GM23338 (cell line): ENCODE measurements at regions not wholly inside any gene's neighbourhood (a gene's known extent, or its start where the extent isn't known, plus 50 kb on each side); places are given as distances from the start of the nearest gene placed in this dataset.

ENCODE experiments used
- ATAC-seq: fragments of 200-7000 bp; cut with Tn5 transposase; 3 replicates; pipeline ENCODE4 v1.9.1; 2020
- DNase-seq: peaks from one replicate; pipeline ENCODE4 v3.0.0-alpha.2; 2015; ENCODE audit warnings: low spot score
- H2AFZ ChIP-seq: fragments of 200-600 bp; sonication (generic); 2 replicates; pipeline ENCODE4 v1.8.0; 2016; ENCODE audit warnings: antibody characterized with exemption, mild to moderate bottlenecking, moderate library complexity
- H3F3A ChIP-seq: fragments of 200-600 bp; sonication (generic); replicated peaks from 2 replicates; pipeline ENCODE4 v1.8.0; 2017; ENCODE audit warnings: antibody characterized with exemption, mixed run types, low read depth
- H3K27ac ChIP-seq: fragments of 200-600 bp; sonication (generic); 2 replicates; pipeline ENCODE4 v1.6.1; 2016; ENCODE audit warnings: low read depth
- H3K27me3 ChIP-seq: fragments of 200-600 bp; sonication (generic); 2 replicates; pipeline ENCODE4 v1.8.0; 2016; ENCODE audit warnings: mild to moderate bottlenecking, mixed run types, moderate library complexity; ENCODE audit not compliant: insufficient read depth
- H3K36me3 ChIP-seq: fragments of 200-600 bp; sonication (generic); 2 replicates; pipeline ENCODE4 v1.8.0; 2016; ENCODE audit warnings: mild to moderate bottlenecking; ENCODE audit not compliant: insufficient read depth
- H3K4me1 ChIP-seq: fragments of 200-600 bp; sonication (generic); 2 replicates; pipeline ENCODE4 v1.8.0; 2016; ENCODE audit warnings: mild to moderate bottlenecking, moderate library complexity; ENCODE audit not compliant: insufficient read depth
- H3K4me2 ChIP-seq: fragments of 200-600 bp; sonication (generic); 2 replicates; pipeline ENCODE4 v1.7.1; 2017; ENCODE audit warnings: mixed run types
- H3K4me3 ChIP-seq: fragments of 200-600 bp; sonication (generic); 2 replicates; pipeline ENCODE4 v1.6.1; 2016; ENCODE audit warnings: mixed run types
- H3K79me2 ChIP-seq: fragments of 200-600 bp; sonication (generic); replicated peaks from 2 replicates; pipeline ENCODE4 v1.8.0; 2017; ENCODE audit warnings: mild to moderate bottlenecking; ENCODE audit not compliant: insufficient read depth
- H3K9me2 ChIP-seq: fragments of 200-600 bp; sonication (generic); 2 replicates; pipeline ENCODE4 v1.8.0; 2017; ENCODE audit not compliant: insufficient read depth
- H4K20me1 ChIP-seq: fragments of 200-600 bp; sonication (generic); replicated peaks from 2 replicates; pipeline ENCODE4 v1.8.0; 2017; ENCODE audit warnings: mild to moderate bottlenecking; ENCODE audit not compliant: insufficient read depth
- H3K27ac Mint-ChIP-seq: 2 replicates; pipeline ENCODE4 v1.8.0; 2020; ENCODE audit warnings: inconsistent platforms, mild to moderate bottlenecking, moderate library complexity, mixed read lengths
- H3K27me3 Mint-ChIP-seq: 3 replicates; pipeline ENCODE4 v1.8.0; 2022; ENCODE audit warnings: low read depth, mild to moderate bottlenecking, moderate library complexity, mixed read lengths, inconsistent platforms; ENCODE audit not compliant: insufficient read depth, poor library complexity
- H3K36me3 Mint-ChIP-seq: 3 replicates; pipeline ENCODE4 v1.8.0; 2021; ENCODE audit warnings: low read depth, mild to moderate bottlenecking, inconsistent platforms, moderate library complexity, mixed read lengths
- H3K4me1 Mint-ChIP-seq: 3 replicates; pipeline ENCODE4 v1.8.0; 2020; ENCODE audit warnings: mild to moderate bottlenecking, inconsistent platforms, mixed read lengths
- H3K4me3 Mint-ChIP-seq: 3 replicates; pipeline ENCODE4 v1.8.0; 2021; ENCODE audit warnings: moderate library complexity, mild to moderate bottlenecking, inconsistent platforms, mixed read lengths
- H3K9me3 Mint-ChIP-seq: 3 replicates; pipeline ENCODE4 v1.8.0; 2020; ENCODE audit warnings: moderate library complexity, mild to moderate bottlenecking, inconsistent platforms, mixed read lengths
- CREB1 ChIP-seq: fragments of 250-450 bp; sonication (Bioruptor Pico); IDR thresholded peaks from 2 replicates; pipeline ENCODE4 v1.5.0; 2020; ENCODE audit warnings: low read depth, mild to moderate bottlenecking, moderate library complexity
- EZH2 ChIP-seq: fragments of 200-600 bp; sonication (generic); IDR thresholded peaks from one replicate; pipeline ENCODE4 v1.8.0; 2017; ENCODE audit warnings: antibody characterized with exemption, mild to moderate bottlenecking, low read depth; ENCODE audit not compliant: unreplicated experiment
- EZH2phosphoT487 ChIP-seq: fragments of 200-600 bp; sonication (generic); IDR thresholded peaks from one replicate; pipeline ENCODE4 v1.8.1; 2018; ENCODE audit warnings: antibody characterized with exemption; ENCODE audit not compliant: unreplicated experiment
- JUNB ChIP-seq: IDR thresholded peaks from one replicate; pipeline ENCODE4 v1.6.1; 2016; ENCODE audit warnings: antibody characterized with exemption; ENCODE audit not compliant: unreplicated experiment
- STAT1 ChIP-seq: IDR thresholded peaks from one replicate; pipeline ENCODE4 v1.6.1; 2016; ENCODE audit warnings: antibody characterized with exemption; ENCODE audit not compliant: unreplicated experiment
- ZNF114 ChIP-seq: fragments of 250-450 bp; sonication (Bioruptor Pico); IDR thresholded peaks from 2 replicates; pipeline ENCODE4 v1.5.0; 2020; ENCODE audit warnings: mild to moderate bottlenecking, moderate library complexity
- ZNF331 ChIP-seq: fragments of 250-450 bp; sonication (Bioruptor Pico); IDR thresholded peaks from 2 replicates; pipeline ENCODE4 v1.5.0; 2020; ENCODE audit warnings: low read depth, mild to moderate bottlenecking, moderate library complexity
- TF ChIP-seq, protein P1 (sequence below): fragments of 250-450 bp; sonication (Bioruptor Pico); IDR thresholded peaks from 2 replicates; pipeline ENCODE4 v1.5.0; 2020; ENCODE audit warnings: mild to moderate bottlenecking, moderate library complexity

- TF ChIP-seq, protein P1, sequence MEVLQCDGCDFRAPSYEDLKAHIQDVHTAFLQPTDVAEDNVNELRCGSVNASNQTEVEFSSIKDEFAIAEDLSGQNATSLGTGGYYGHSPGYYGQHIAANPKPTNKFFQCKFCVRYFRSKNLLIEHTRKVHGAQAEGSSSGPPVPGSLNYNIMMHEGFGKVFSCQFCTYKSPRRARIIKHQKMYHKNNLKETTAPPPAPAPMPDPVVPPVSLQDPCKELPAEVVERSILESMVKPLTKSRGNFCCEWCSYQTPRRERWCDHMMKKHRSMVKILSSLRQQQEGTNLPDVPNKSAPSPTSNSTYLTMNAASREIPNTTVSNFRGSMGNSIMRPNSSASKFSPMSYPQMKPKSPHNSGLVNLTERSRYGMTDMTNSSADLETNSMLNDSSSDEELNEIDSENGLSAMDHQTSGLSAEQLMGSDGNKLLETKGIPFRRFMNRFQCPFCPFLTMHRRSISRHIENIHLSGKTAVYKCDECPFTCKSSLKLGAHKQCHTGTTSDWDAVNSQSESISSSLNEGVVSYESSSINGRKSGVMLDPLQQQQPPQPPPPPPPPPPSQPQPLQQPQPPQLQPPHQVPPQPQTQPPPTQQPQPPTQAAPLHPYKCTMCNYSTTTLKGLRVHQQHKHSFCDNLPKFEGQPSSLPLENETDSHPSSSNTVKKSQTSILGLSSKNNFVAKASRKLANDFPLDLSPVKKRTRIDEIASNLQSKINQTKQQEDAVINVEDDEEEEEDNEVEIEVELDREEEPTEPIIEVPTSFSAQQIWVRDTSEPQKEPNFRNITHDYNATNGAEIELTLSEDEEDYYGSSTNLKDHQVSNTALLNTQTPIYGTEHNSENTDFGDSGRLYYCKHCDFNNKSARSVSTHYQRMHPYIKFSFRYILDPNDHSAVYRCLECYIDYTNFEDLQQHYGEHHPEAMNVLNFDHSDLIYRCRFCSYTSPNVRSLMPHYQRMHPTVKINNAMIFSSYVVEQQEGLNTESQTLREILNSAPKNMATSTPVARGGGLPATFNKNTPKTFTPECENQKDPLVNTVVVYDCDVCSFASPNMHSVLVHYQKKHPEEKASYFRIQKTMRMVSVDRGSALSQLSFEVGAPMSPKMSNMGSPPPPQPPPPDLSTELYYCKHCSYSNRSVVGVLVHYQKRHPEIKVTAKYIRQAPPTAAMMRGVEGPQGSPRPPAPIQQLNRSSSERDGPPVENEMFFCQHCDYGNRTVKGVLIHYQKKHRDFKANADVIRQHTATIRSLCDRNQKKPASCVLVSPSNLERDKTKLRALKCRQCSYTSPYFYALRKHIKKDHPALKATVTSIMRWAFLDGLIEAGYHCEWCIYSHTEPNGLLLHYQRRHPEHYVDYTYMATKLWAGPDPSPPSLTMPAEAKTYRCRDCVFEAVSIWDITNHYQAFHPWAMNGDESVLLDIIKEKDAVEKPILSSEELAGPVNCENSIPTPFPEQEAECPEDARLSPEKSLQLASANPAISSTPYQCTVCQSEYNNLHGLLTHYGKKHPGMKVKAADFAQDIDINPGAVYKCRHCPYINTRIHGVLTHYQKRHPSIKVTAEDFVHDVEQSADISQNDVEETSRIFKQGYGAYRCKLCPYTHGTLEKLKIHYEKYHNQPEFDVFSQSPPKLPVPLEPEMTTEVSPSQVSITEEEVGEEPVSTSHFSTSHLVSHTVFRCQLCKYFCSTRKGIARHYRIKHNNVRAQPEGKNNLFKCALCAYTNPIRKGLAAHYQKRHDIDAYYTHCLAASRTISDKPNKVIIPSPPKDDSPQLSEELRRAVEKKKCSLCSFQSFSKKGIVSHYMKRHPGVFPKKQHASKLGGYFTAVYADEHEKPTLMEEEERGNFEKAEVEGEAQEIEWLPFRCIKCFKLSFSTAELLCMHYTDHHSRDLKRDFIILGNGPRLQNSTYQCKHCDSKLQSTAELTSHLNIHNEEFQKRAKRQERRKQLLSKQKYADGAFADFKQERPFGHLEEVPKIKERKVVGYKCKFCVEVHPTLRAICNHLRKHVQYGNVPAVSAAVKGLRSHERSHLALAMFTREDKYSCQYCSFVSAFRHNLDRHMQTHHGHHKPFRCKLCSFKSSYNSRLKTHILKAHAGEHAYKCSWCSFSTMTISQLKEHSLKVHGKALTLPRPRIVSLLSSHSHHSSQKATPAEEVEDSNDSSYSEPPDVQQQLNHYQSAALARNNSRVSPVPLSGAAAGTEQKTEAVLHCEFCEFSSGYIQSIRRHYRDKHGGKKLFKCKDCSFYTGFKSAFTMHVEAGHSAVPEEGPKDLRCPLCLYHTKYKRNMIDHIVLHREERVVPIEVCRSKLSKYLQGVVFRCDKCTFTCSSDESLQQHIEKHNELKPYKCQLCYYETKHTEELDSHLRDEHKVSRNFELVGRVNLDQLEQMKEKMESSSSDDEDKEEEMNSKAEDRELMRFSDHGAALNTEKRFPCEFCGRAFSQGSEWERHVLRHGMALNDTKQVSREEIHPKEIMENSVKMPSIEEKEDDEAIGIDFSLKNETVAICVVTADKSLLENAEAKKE (CRISPR knock-in tag): no peak
- TF ChIP-seq EZH2phosphoT487 (no peak), JUNB (no peak), ZNF114 (no peak), EZH2 (no peak), CREB1 (CRISPR knock-in tag) (no peak), STAT1 (no peak)
Measured at GRCh38 chr1:88327391-88328267, 356.4 kb upstream of the PKN2 start (continued).

DNA sequence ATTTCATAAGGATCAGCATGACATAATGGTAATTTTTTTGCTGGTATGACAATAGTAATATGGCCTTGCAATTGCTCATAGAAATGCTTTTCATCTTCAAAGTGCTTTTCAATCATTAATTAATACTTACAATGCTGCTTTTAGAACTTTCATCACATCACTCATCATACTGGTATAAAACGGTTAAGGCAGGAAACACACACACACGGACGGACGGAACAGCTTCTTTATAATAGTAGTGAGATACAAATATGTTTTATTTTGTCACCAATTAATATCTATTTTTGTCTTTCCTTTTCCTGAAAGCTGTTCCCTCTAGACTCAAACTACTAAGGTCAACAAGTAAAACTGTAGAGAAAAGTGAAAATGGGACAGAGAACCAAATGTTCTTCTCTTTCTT is 353.9 kb upstream of the PKN2 start:
- Mint-ChIP-seq H3K4me1 (peaks cover 8% of the 10 kb centered on the region; the same call in 2 of the 3 replicates), H3K27me3 (peaks cover 2% of the 10 kb centered on the region), H3K27ac (no peak overlapping the region), H3K36me3 (no peaks in the 10 kb centered on the region), H3K9me3 (no peaks in the 10 kb centered on the region), H3K4me3 (no peak overlapping the region)
- Histone ChIP-seq H3K27me3 (no peaks in the 10 kb centered on the region), H3K36me3 (no peaks in the 10 kb centered on the region), H4K20me1 (no peaks in the 10 kb centered on the region), H3K4me1 (peaks cover 6% of the 10 kb centered on the region; the same call in 1 of the 2 replicates), H3K4me2 (no peak overlapping the region), H3K9me2 (no peaks in the 10 kb centered on the region; the same call in 1 of the 2 replicates), H3K4me3 (no peak overlapping the region), H3K79me2 (no peaks in the 10 kb centered on the region), H3F3A (no peaks in the 10 kb centered on the region), H2AFZ (peak overlapping the region; percentile 12; the same call in 1 of the 2 replicates), H3K27ac (no peak overlapping the region)
- ATAC-seq: no peak
- no peak for DNase-seq
- no peak for TF ChIP-seq ZNF331
- no peak for TF ChIP-seq STAT1
